OCI-LY7 (cell line): ENCODE measurements at regions not wholly inside any gene's neighbourhood (a gene's known extent, or its start where the extent isn't known, plus 50 kb on each side); places are given as distances from the start of the nearest gene placed in this dataset.
"Not testable (repeated sequence)": the region's sequence is repeated elsewhere in the genome, so short reads cannot be mapped to it uniquely, and the experiment has no call there.

ENCODE experiments used
- BruUV-seq: library from RNA; stranded (reverse); fragments of 400-500 nt; replicated peaks from 2 replicates; lab custom pipeline; 2021; lab: Mats Ljungman, UMichigan
- CTCF ChIA-PET: fragments of 300-600 bp; sonication (Branson Sonifier 250); formaldehyde crosslinking; loops from one replicate; lab custom pipeline; 2022; ENCODE audit warnings: antibody characterized with exemption; ENCODE audit not compliant: unreplicated experiment; lab: Charles Lee
- POLR2A ChIA-PET: fragments of 300-600 bp; sonication (Branson Sonifier 250); formaldehyde crosslinking; loops from one replicate; lab custom pipeline; 2022; ENCODE audit warnings: antibody characterized with exemption; lab: Charles Lee
- DNase-seq: peaks from one replicate; pipeline ENCODE4 v3.0.0-alpha.2; 2015; ENCODE audit warnings: low spot score
- H2AFZ ChIP-seq: fragments of 200-600 bp; sonication (generic), shearing (Covaris generic); 2 replicates; pipeline ENCODE4 v1.6.1; 2014; ENCODE audit warnings: mild to moderate bottlenecking, antibody characterized with exemption, low read length, moderate library complexity
- H3K27ac ChIP-seq: fragments of 200-600 bp; sonication (generic); 2 replicates; pipeline ENCODE4 v1.5.1; 2014; ENCODE audit warnings: mixed run types, low read depth, mild to moderate bottlenecking, moderate library complexity, low read length, inconsistent platforms; ENCODE audit not compliant: poor library complexity, severe bottlenecking
- H3K36me3 ChIP-seq: fragments of 200-600 bp; sonication (generic); 2 replicates; pipeline ENCODE4 v1.6.1; 2014; ENCODE audit warnings: mild to moderate bottlenecking, antibody characterized with exemption, low read length, moderate library complexity, mixed read lengths; ENCODE audit not compliant: insufficient read depth
- H3K4me1 ChIP-seq: fragments of 200-600 bp; sonication (generic); 2 replicates; pipeline ENCODE4 v1.5.1; 2014; ENCODE audit warnings: mild to moderate bottlenecking, low read length; ENCODE audit not compliant: insufficient read depth, poor library complexity, severe bottlenecking
- H3K4me2 ChIP-seq: fragments of 200-600 bp; sonication (generic); 2 replicates; pipeline ENCODE4 v1.6.1; 2014; ENCODE audit warnings: mild to moderate bottlenecking, low read length
- H3K4me3 ChIP-seq: fragments of 200-600 bp; sonication (generic); 2 replicates; pipeline ENCODE4 v1.5.1; 2014; ENCODE audit warnings: mild to moderate bottlenecking, low read depth, low read length; ENCODE audit not compliant: poor library complexity, severe bottlenecking
- H3K79me2 ChIP-seq: fragments of 200-600 bp; sonication (generic); 2 replicates; pipeline ENCODE4 v1.6.1; 2016; ENCODE audit warnings: low read depth, mild to moderate bottlenecking, low read length, moderate library complexity, mixed read lengths; ENCODE audit not compliant: insufficient read depth
- H3K9me2 ChIP-seq: fragments of 200-600 bp; sonication (generic); 2 replicates; pipeline ENCODE4 v1.6.1; 2016; ENCODE audit warnings: mild to moderate bottlenecking, low read length, mixed read lengths; ENCODE audit not compliant: insufficient read depth
- H3K9me3 ChIP-seq: fragments of 200-600 bp; sonication (generic); 2 replicates; pipeline ENCODE4 v1.6.1; 2014; ENCODE audit warnings: mild to moderate bottlenecking, mixed run types, low read length, mixed read lengths
- H4K20me1 ChIP-seq: fragments of 200-600 bp; sonication (generic); 2 replicates; pipeline ENCODE4 v1.6.1; 2014; ENCODE audit warnings: mild to moderate bottlenecking, antibody characterized with exemption, low read length, moderate library complexity, mixed read lengths; ENCODE audit not compliant: insufficient read depth
- intact Hi-C: fragments of 100-400 bp; cut with micrococcal nuclease; formaldehyde crosslinking; loops from one replicate; pipeline ENCODE4 v1.10.0; 2022; ENCODE audit not compliant: unreplicated experiment

DNA sequence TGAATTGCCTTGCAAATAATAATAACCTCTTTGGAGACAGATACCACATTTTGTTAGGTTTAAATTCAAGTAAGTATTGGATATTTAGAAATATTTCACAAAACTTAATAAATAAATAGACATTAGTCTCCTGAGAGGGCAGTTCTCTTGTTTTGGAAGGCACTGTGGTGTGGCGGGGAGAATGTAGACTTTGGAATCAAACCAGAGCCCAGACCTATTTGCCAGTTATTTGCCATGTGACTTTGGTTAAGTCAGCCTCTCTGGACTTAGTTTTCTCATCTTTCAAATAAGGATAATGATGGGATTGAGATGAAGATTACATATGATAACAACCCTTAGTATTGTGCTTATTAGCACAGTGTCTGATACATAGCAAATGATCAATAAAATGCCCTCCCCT lies 1835.6 kb downstream of the KHDRBS2 start:
- H3K79me2 ChIP-seq, intact Hi-C loops, DNase-seq, BruUV-seq, CTCF ChIA-PET, H3K36me3 ChIP-seq, H3K27ac ChIP-seq, H2AFZ ChIP-seq, POLR2A ChIA-PET, H3K9me3 ChIP-seq, H3K4me2 ChIP-seq, H3K4me3 ChIP-seq, H4K20me1 ChIP-seq, H3K4me1 ChIP-seq, H3K9me2 ChIP-seq: not testable (repeated sequence)

DNA sequence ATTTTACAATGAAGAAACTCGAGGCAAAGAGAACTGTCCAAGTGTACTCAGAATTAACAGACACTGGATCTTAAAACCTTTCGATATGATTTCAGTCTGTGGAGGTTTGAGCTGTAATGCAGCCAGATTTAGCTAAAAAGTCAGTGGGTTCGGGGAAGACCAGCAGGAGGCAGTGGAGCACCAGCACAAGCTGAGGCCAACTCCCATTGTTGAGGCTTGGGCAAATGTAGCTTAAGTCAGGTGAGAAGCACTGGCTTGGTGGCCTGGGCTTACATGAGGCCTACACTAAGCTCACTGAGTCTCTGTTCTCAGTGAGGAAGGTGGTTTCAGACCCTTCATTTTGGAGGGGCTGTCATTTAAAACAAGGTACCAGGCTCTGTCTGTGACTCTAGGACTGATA lies 1841.5 kb downstream of the KHDRBS2 start:
- H3K9me3 ChIP-seq, H3K4me1 ChIP-seq, H3K4me2 ChIP-seq, H3K27ac ChIP-seq, H2AFZ ChIP-seq, CTCF ChIA-PET, H3K9me2 ChIP-seq, DNase-seq, H3K36me3 ChIP-seq, H4K20me1 ChIP-seq, BruUV-seq, H3K4me3 ChIP-seq, POLR2A ChIA-PET, intact Hi-C loops, H3K79me2 ChIP-seq: not testable (repeated sequence)

DNA sequence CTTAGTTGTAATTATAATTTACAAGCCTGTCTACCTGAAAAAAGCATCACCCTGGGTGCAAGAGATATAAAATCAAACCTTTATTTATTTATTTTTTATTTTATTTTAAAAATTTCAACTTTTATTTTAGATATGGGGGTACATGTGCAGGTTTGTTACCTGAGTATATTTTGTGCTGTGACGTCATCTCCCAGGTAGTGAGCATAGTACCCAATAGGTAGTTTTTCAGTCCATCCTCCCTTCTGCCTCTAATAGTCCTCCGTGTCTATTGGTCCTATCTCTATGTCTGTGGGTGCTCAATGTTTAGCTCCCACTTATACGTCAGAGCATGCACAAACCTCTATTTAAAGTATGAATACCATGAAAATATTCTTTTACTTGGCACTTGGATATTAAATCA lies 1846.3 kb downstream of the KHDRBS2 start:
- H3K36me3 ChIP-seq, H3K79me2 ChIP-seq, DNase-seq, H3K9me2 ChIP-seq, H3K4me1 ChIP-seq, BruUV-seq, H3K4me2 ChIP-seq, H3K4me3 ChIP-seq, H3K9me3 ChIP-seq, H3K27ac ChIP-seq, H2AFZ ChIP-seq, CTCF ChIA-PET, POLR2A ChIA-PET, H4K20me1 ChIP-seq, intact Hi-C loops: not testable (repeated sequence)

DNA sequence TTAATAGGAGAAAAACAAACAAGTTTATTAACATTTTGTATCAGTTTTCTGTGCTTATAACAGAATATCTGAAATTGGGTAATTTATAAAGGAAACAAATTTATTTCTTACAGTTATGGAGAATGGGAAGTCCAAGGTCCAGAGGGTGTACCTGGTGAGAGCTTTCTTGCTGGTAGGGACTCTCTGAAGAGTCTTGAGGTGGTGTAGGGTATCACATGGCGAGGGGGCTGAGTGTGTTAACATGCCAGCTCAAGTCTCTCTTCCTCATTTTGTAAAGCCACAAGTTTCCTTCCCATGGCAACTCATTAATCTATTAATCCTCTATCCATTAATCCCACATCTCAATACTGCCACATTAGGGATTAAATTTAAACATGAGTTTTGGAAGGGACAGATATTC lies 1863.3 kb downstream of the KHDRBS2 start:
- H3K9me2 ChIP-seq, H3K9me3 ChIP-seq, H3K79me2 ChIP-seq, H3K27ac ChIP-seq, H4K20me1 ChIP-seq, H3K4me3 ChIP-seq, CTCF ChIA-PET, H3K4me1 ChIP-seq, H3K36me3 ChIP-seq, intact Hi-C loops, H3K4me2 ChIP-seq, H2AFZ ChIP-seq, BruUV-seq, POLR2A ChIA-PET, DNase-seq: not testable (repeated sequence)

DNA sequence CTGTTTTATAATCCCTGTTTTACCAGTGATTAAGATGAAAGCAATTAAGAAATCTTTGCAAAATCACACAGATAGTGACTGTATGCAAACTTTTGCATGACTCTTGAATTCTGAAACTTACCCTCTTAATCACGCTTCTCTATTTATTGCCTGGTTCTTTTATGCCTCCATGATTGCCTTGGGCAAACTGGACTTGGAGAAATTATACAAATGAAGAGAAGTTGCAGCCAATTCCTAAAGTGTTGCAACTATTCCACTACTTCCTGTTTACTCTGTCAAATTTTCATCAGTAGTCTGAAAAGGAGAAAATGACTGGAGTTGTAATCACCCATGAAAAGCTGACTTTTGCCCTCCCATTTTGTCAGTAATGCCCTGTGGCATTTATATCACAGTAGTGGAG lies 1869.9 kb downstream of the KHDRBS2 start:
- CTCF ChIA-PET, BruUV-seq, H2AFZ ChIP-seq, H3K9me2 ChIP-seq, H3K4me1 ChIP-seq, POLR2A ChIA-PET, DNase-seq, H3K79me2 ChIP-seq, H4K20me1 ChIP-seq, H3K4me3 ChIP-seq, H3K4me2 ChIP-seq, H3K9me3 ChIP-seq, H3K27ac ChIP-seq, H3K36me3 ChIP-seq, intact Hi-C loops: not testable (repeated sequence)

DNA sequence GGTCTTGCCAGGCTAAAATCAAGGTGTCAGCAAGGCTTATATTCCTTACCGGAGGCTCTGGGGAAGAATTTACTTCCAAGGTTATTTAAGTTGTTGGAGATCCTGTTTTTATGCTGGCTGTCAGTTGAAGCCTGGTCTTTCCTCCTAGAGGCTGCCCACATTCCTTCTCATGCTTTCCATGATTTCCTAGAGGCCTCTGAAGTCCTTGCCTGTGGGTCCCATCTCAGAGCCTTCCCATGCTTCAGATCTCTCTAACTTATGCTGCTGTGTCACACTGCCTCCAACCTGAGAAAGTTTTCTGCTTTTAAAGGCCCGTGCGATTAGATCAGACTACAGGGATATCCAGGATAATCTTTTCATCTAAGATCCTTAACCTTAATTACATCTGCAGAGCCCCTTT lies 1877.3 kb downstream of the KHDRBS2 start:
- not testable (repeated sequence) for H3K4me1 ChIP-seq

DNA sequence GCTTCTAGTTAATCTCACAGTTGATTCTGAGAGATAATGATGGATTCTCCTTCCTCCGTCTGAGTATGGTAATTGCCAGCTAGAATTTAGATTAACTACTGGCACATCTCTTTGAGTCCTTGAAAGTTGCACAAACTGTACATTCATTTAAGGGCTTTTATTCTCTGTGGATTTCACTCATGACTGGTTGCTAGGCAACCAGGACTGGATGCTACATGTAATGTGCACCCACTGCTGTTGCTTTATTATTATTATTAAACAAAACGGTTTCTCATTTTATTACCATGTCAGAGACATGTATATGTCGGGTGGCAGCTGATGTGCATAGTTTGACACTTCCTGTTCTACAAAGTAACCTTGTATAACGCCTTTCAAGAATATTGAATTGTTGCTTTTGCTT lies 1882.8 kb downstream of the KHDRBS2 start:
- POLR2A ChIA-PET, intact Hi-C loops, H3K27ac ChIP-seq, H3K4me1 ChIP-seq, H3K4me3 ChIP-seq, CTCF ChIA-PET, DNase-seq, H3K4me2 ChIP-seq, H2AFZ ChIP-seq, H3K9me2 ChIP-seq, H4K20me1 ChIP-seq, BruUV-seq, H3K79me2 ChIP-seq, H3K36me3 ChIP-seq, H3K9me3 ChIP-seq: not testable (repeated sequence)

More for the DNA sequence above, 1877.3 kb downstream of the KHDRBS2 start:
- H4K20me1 ChIP-seq, H3K36me3 ChIP-seq, H3K27ac ChIP-seq, intact Hi-C loops, DNase-seq, H3K4me2 ChIP-seq, H2AFZ ChIP-seq, H3K79me2 ChIP-seq, H3K9me2 ChIP-seq, CTCF ChIA-PET, POLR2A ChIA-PET, H3K4me3 ChIP-seq, H3K9me3 ChIP-seq, BruUV-seq: not testable (repeated sequence)
